ENCODE measurements at regions not wholly inside any gene's neighbourhood (a gene's known extent, or its start where the extent isn't known, plus 50 kb on each side); places are given as distances from the start of the nearest gene placed in this dataset.

DNA sequence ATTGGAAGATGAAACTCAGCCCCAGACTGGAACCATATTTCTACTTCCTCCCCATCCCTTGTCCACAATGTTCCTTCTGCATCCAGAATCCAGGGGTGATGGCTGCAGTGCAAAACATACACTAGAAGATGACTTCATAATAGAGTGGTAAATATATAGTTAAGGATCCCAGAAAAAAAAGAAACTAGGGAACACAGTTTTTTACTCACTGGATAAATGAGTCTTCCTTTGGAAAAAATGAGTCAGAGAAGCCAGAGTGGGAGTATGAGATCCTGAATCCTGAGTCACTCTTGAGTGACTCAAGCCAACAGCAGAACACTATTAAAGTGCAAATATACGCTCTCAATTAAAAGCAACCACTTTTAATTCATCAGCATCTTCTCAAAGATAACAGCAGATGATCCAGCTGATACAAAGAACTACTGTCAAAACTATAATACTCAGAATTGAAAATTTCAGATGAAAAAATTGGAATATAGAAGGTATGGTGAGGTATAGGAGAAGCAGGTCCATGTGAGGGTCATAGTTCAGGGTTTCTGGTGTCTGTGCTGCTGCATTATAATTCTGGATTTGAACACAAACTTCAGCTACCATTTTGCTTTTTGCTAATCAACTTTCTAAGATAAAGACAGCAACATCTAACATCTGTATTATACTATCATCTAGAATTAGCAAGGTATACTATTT lies 987.2 kb upstream of the CDH2 start:
- no peak overlapping the region for H3K4me3 ChIP-seq (replicated peaks in 1 of 2; ENCODE audit: low read depth in 2 of 2, low read length in 2 of 2)
- DNase-seq (ENCODE audit: low read depth in 2 of 2), result peak; percentile 94 to 96
- no peak for TF ChIP-seq CTCF (IDR thresholded peaks at IDR 0.05; ENCODE audit: low read depth, low read length)

DNA sequence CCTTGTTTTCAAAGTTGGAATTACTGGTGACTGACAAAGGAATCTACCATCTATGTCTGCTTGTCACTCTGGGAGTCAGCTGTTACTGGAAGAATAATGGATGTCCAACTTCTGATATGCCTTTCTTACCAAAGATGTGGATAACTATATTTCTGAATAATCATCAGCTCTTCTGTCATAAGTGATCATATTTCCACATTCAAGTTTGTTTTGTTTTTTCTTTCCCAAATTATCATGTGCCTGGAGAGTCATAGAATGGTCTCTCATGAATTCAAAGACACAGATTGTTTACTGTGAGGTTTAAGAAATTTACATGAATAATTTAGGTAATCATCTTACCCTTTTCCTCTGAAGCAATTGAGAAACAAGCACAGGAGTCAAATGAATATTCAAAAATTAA lies 986.7 kb upstream of the CDH2 start:
- DNase-seq (ENCODE audit: low read depth in 2 of 2), result no peak
- no peak overlapping the region for H3K4me3 ChIP-seq (replicated peaks in 1 of 2; ENCODE audit: low read depth in 2 of 2, low read length in 2 of 2)

GRCh38 chr18:29161429-29161828 lies 984.5 kb upstream of the CDH2 start:
- TF ChIP-seq CTCF (IDR thresholded peaks at IDR 0.05; ENCODE audit: low read depth, low read length), result no peak
- DNase-seq (ENCODE audit: low read depth in 2 of 2), result peak in 1 of 2 donors; percentile 37
- no peak overlapping the region for H3K4me3 ChIP-seq (replicated peaks in 1 of 2; ENCODE audit: low read depth in 2 of 2, low read length in 2 of 2)

More for the DNA sequence above, 986.7 kb upstream of the CDH2 start:
- no peak for TF ChIP-seq CTCF (IDR thresholded peaks at IDR 0.05; ENCODE audit: low read depth, low read length)

DNA sequence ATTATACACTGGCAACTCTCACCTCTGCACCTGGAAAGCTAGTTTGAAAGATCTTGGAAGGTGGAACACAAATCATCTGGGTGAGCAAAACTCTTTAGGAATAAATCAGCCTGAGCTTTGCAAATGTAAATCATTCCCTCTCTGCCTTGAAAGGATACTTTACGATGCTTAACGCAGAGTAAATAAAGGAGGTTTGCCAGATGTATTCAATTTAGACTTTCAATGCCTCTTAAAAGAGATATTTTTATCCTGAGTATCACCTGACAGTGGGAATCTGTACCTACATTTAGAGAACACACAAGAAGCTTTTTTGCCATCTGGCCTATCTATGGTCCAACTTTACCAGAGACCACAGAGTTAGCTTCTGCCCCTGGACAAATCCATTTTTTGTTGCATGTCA lies 983.2 kb upstream of the CDH2 start:
- TF ChIP-seq CTCF (IDR thresholded peaks at IDR 0.05; ENCODE audit: low read depth, low read length), result no peak
- H3K4me3 ChIP-seq (replicated peaks in 1 of 2; ENCODE audit: low read depth in 2 of 2, low read length in 2 of 2), result no peak overlapping the region
- DNase-seq (ENCODE audit: low read depth in 2 of 2), result no peak

- H3K4me3 ChIP-seq (replicated peaks in 1 of 2; ENCODE audit: low read depth in 2 of 2, low read length in 2 of 2), result no peak overlapping the region
- DNase-seq (ENCODE audit: low read depth in 2 of 2), result peak in 1 of 2 donors; percentile 34
- TF ChIP-seq CTCF (IDR thresholded peaks at IDR 0.05; ENCODE audit: low read depth, low read length), result no peak
These were observed 981.0 kb upstream of the CDH2 start for GRCh38 chr18:29157905-29158304.

GRCh38 chr18:29157057-29157780 lies 980.3 kb upstream of the CDH2 start:
- TF ChIP-seq CTCF (IDR thresholded peaks at IDR 0.05; ENCODE audit: low read depth, low read length), result no peak
- H3K4me3 ChIP-seq (replicated peaks in 1 of 2; ENCODE audit: low read depth in 2 of 2, low read length in 2 of 2), result no peak overlapping the region
- peak in 1 of 2 donors; percentile 10 for DNase-seq (ENCODE audit: low read depth in 2 of 2)
